HG03108 (cell line): ENCODE measurements at regions not wholly inside any gene's neighbourhood (a gene's known extent, or its start where the extent isn't known, plus 50 kb on each side); places are given as distances from the start of the nearest gene placed in this dataset.
A peak's percentile ranks its signal among the peaks of the same experiment; 100 is the strongest.

Experiments used
- ATAC-seq: cut with Tn5 transposase; IDR thresholded peaks from one replicate; pipeline ENCODE4 v1.9.1; 2021; ENCODE audit warnings: moderate library complexity; ENCODE audit not compliant: unreplicated experiment

DNA sequence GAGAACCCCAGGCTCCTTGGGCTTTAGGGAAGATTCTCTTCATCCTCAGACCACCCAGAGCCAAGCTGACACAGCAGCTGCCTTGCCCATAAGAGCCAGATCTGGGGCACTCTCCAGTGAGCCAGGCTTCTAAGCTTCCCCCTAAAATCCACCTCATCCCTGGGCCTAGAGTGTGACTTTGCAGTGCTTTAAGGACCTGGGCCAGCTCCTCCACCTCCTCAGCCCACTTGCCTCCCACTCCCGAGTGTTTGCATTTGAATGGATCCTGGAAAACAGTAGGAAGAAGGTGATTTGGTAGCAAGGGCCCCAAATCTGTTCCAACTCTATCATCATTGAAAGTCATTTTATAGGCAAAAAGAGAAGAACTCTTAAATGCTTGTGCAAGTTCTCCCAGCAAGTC, 108.7 kb upstream of the UBL3 start:
- ATAC-seq, result no peak

DNA sequence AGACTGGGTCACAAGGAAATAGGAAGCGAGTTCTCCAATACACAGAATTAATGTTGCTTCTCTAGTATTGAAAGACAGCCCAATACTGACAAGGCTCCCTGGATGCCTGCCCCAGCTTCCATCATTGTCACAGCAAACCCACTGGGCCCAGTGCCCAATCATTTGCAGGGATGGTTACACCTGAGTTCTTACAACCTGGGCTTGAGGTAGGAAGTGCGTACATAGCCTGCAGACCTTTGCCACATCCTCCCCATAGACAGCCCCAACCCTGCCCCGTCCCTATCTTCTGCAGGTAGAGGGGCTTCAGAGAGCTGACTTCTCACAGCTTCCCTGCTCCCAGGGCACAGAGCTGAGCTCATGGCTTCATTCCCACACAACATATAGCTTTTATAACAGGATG, 108.1 kb upstream of the UBL3 start:
- no peak for ATAC-seq

GRCh38 chr13:29957320-29957719, 106.9 kb upstream of the UBL3 start:
- ATAC-seq, result no peak

DNA sequence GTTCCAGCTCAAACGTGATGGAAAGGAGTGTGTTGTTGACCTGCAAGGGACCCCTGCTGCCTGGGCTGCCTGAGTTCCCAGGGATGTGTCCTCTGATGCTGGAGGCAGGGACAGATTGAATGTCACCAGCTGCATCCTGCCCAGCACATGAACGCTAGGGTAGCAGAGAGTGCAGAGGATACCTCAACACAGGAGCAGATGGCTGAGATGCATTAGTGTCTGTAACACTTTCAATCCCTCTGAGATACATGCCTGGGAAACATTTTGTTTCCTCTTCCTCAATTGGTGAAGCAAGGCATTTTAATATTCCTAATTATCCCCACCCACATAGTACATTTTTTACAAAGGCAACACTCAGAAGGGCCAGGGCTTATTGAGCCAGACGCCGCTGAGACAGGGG, 106.4 kb upstream of the UBL3 start:
- ATAC-seq, result no peak

- no peak for ATAC-seq
These were observed 104.8 kb upstream of the UBL3 start for GRCh38 chr13:29955137-29955650.

DNA sequence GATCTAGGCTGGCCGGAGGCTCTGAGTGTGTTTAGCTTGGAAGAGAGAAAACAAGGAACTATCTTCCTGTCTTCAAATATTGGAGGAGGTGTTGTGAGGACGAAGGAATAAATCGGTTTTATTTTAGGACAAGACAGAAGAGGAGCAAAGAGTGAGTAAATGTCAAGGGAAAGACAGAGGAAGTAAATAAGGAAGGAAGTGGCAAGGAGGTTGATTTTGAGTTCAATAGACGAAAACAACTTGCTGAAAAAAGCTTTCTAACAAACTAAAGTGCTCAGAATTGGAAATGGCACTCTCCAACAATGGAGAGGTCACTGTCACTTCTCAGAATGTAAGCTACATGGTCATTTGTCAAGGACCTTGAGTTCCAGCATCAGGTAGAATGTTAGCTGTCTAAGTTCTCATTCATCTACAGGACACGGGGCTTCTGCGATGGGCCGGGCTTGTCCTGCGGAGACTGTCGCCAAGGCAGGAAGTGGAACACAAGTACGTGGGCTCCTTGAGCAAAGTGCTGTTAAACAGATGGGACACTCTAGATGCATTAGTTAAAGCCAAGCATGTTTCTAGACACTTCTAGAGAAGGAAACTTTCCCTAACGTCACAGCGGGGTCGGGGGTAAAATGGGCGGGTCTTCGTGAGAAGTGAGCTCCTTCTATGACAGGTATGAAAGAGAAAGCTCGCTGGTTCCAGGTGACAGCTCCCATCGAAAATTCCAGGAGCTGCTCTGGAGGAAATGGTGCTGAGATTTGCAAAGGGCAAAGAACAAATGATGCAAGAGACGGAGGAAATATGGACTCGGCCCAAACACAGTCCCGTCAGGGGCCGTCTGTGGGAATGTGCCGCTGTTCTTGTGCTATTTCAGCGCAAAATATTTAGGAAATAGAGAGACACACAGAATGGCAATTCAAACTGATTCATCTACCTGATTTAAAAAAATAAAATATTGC, 103.9 kb upstream of the UBL3 start:
- no peak for ATAC-seq

DNA sequence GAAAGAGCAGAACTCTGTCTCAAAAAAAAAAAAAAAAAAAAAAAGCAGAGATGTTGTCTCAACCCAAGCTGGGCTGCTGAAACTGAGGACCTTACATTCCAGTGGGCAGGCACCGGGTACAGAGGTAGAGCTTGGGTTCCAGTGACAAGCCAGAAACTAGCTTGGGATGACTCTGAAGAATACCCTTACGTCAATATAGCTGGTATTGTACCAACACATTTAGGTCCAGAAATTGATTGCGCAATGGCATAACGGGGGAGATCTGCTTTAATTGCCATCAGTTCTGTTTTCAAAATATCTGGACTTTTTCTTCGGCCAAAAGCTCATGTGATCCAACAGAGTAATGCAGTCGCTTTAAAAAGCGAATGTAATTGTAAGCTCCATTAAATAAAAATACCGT, 103.1 kb upstream of the UBL3 start:
- ATAC-seq, result no peak

- no peak for ATAC-seq
These were observed 101.8 kb upstream of the UBL3 start for GRCh38 chr13:29952245-29952644.

DNA sequence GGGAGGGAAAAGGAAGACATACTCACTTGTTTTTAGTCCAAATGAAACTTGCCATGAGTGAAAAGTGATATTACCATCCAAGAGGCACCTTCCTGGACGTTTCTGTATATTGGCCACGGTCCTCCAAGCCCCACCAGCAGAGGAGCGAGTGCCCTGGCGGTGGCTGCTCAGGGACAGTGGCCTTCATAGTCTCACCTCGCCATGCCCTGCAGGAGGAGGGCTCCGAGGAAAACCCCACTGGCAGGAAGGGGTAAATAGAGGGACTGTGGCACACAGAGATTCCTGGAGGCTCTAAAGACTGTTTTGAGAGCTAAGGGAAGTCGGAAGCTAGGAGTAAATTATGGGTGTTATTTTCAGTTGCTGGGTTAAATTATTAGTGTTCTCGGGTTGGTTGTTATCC, 98.4 kb upstream of the UBL3 start:
- no peak for ATAC-seq

- ATAC-seq, result no peak
These were observed 97.8 kb upstream of the UBL3 start for GRCh38 chr13:29948244-29948643.

DNA sequence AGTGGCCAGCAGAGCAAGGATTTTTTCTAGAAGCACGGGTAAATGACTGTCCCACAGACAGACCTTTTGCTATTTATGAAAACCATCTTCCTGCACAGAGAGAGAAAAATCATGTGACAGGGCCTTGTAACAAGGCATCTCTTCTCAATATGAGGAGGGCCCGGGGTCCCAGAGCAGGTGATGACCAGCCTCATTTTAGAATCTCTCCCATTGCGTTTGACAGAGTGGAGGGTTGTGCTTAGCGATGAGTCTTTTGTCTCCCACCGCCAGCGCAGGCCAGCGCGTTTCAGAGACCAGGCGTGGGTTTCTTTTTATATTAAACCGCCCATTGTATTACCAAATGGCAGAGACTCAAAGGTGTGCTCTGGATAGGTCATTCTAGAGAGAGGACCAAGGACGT, 97.4 kb upstream of the UBL3 start:
- no peak for ATAC-seq

GRCh38 chr13:29946093-29946492, 95.7 kb upstream of the UBL3 start:
- ATAC-seq, result no peak

DNA sequence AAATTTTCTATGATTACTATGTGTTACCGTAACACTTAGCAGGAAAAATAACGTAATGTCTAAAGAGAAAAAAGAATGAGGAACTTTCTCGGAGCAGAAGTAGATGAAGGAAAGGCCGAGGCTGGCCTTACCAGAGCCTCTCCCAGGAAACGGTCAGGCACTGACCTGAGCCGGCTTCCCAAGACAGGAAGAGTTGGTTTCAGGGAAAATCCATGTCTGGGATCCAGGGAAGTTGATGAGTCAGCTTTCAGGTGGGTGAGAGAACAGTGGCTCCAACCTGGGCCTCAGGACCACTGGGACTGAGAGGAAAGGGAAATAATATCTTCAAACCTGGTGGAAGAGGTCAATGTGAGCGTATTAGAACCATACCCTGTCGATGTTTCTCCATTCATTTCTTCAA, 93.3 kb upstream of the UBL3 start:
- ATAC-seq, result no peak

DNA sequence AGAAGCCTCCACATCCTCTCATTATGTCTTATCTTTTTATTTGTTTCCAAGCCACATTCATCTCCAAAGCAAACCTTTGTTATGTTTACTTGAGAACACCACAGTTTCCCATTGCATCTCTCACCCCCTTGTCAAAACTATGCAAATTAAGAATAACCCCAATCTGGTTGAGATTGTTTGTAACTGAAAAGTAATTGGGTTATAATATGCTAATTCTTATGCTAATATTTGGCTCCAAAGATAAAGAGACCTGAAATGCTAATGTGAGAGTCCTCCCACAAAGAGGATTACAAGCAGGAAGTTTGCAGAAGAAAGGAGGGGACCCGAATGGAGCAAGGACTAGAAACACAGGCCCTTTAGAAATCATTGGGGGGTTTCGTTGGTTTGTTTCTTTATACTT, 92.9 kb upstream of the UBL3 start:
- no peak for ATAC-seq

GRCh38 chr13:29940715-29941114, 90.3 kb upstream of the UBL3 start:
- ATAC-seq, result no peak

DNA sequence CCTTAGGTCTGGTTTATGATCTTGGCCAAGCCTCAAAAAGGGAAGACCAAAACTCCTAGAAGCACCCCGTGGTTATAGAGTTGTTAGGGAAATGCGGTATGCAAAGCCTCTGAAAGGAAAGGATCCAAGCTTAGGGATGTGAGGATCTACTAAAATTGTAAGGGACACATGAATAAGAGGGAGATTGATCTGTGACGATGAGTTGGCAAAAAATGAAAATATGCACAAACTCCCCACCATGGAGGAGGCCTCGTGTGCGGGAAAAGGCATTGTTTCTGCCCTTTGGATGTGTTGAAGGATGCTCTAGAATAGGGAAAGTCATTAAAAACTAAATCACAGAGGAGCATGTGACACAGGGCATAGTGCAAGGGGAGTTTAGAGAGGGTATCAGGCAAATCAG, 88.7 kb upstream of the UBL3 start:
- no peak for ATAC-seq

DNA sequence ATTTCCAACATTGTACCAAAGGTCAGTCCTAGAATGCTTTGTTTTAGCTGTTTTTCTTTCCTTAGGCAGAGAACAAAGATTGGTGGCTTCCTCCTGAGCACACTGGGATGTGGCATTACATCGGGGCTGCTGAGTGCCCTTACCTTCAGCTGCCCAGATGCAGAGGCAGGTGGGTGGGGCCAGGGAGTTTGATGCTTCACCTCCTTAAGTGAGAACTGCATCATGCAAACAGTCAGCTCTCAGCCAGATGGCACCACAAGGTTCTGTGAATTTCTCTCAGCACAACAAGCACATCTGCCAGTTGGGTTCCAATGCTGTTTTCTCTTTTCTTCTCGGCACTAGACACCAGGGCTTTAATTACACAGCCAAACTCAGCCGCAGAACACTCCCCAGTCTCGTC, 87.4 kb upstream of the UBL3 start:
- ATAC-seq, result no peak

DNA sequence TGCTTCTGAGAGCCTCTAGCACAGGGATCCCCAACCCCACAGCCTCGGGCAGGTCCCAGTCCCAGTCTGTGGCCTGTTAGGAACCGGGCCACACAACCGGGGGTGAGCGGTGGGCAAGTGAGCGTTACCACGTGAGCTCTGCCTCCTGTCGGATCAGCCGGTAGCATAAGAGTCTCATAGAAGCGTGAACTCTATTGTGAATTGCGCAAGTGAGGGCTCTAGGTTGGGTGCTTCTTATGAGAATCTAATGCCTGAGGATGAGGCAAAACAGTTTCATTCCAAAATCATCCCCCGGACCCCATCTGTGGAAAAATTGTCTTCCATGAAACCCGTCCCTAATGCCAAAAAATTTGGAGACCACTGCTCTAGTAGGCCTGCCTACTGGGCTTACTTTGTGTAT, 87.0 kb upstream of the UBL3 start:
- no peak for ATAC-seq

DNA sequence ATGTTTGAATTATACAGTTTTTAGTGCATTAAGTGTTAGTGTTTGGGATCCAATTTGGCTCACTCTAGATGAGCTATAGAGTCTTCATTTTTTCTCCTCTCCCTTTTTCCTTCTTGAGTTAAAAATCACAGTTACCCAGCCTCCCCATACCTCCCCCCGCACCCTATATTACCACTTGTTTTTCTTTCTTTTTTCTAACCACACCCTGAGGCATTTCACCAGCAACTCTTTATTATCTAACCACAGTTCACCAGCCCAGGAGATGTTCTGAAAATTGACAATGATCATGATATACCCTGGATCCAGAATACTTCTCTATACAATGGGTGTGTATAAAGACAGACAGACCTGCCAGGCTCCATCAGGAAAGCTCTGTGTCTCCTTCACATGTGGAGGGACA, 86.5 kb upstream of the UBL3 start:
- ATAC-seq, result no peak

- no peak for ATAC-seq
These were observed 85.8 kb upstream of the UBL3 start for GRCh38 chr13:29936051-29936813.

DNA sequence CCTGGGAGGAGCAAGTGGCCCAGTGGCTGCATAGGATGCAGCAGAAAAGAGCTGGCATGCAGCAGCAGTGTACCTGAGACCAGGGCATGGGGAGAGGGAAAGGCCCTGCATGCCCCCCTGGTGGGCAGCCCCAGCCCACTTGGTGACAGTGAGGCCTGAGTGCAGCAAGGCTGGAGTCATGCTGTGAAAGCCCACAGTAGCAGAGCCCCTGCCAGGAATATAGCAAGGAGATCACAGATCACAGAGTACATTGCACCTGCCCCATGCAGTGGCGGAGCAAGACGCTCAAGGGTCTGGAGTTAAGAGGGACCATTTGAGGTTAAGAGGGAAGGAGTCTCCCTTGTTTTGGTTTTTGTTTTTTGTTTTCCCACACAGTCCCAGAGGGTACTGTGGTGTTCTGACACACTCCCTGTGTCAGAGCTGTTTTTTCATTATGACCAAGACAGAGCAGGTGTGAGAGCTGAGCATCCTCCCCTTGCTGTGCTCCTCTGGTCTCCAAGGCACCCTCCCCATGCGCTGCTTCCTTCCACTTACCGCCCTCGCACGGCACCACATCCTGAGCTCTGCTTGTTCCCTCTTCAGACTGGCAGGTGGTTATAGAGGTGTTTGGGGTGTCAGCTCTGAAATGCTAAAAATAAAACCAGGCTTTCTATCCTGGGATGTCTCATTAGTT, 85.0 kb upstream of the UBL3 start:
- ATAC-seq, result peak; percentile 91
